Thyroid gland (tissue), 4 donors: ENCODE measurements at regions not wholly inside any gene's neighbourhood (a gene's known extent, or its start where the extent isn't known, plus 50 kb on each side); places are given as distances from the start of the nearest gene placed in this dataset.

Experiments used
- DNase-seq, 2 donors: peaks; one replicate each; pipeline ENCODE4 v3.0.0-alpha.2; 2019
- H3K27ac ChIP-seq, 3 donors: fragments of 200-600 bp; sonication (generic); 1 replicate in 2 of 3; 2 replicates in 1 of 3; pipeline ENCODE4 v1.5.1; 2016 to 2019; ENCODE audit warnings: mild to moderate bottlenecking in 1 of 3, moderate library complexity in 1 of 3
- H3K27me3 ChIP-seq: fragments of 200-600 bp; sonication (generic); one replicate; pipeline ENCODE4 v1.5.1; 2019
- H3K36me3 ChIP-seq, 2 donors: fragments of 200-600 bp; sonication (generic); one replicate each; pipeline ENCODE4 v1.5.1; 2016 to 2019
- H3K4me1 ChIP-seq, 2 donors: fragments of 200-600 bp; sonication (generic); one replicate each; pipeline ENCODE4 v1.5.1; 2017 to 2019
- H3K4me3 ChIP-seq, 3 donors: fragments of 200-600 bp; sonication (generic); replicated peaks in 1 of 3; 1 replicate in 2 of 3; 2 replicates in 1 of 3; pipeline ENCODE4 v1.5.1; 2016; ENCODE audit warnings: mild to moderate bottlenecking in 1 of 3
- H3K9me3 ChIP-seq: fragments of 200-600 bp; sonication (generic); one replicate; pipeline ENCODE4 v1.5.1; 2017
- CTCF ChIP-seq, 6 experiments: fragments of 200-600 bp in 3 of 6; fragments of 450-650 bp in 3 of 6; sonication (generic) in 3 of 6; IDR thresholded peaks; one replicate each; pipeline ENCODE4 v1.5.1; 2016 to 2019; ENCODE audit warnings: antibody characterized with exemption in 6 of 6, mild to moderate bottlenecking in 2 of 6, inconsistent platforms in 1 of 6, moderate library complexity in 1 of 6
- POLR2A ChIP-seq, 2 donors: fragments of 450-650 bp; IDR thresholded peaks; one replicate each; pipeline ENCODE4 v1.6.1; 2017; ENCODE audit warnings: antibody characterized with exemption in 2 of 2, mild to moderate bottlenecking in 2 of 2, moderate library complexity in 1 of 2
- WGBS, 2 donors: methylation state at CpG; one replicate each; pipeline ENCODE4 v1.1.5; 2017; 5-methylcytosine and 5-hydroxymethylcytosine counted together
- intact Hi-C: fragments of 100-400 bp; cut with DNase I; formaldehyde crosslinking; loops from one replicate; pipeline ENCODE4 v1.15.1; 2023

GRCh38 chr22:49193348-49193747 lies 634.3 kb downstream of the BRD1 start:
- Histone ChIP-seq H3K9me3 (no peaks in the 10 kb centered on the region), H3K27ac (no peak overlapping the region), H3K27me3 (no peaks in the 10 kb centered on the region), H3K4me3 (no peak overlapping the region), H3K36me3 (no peaks in the 10 kb centered on the region), H3K4me1 (no peaks in the 10 kb centered on the region)
- TF ChIP-seq POLR2A (IDR thresholded peaks at IDR 0.05) (no peak), CTCF (IDR thresholded peaks at IDR 0.05) (no peak)
- 77 to 86% methylated on average over 14 of the region's 14 CpGs for WGBS, 2 donors
- intact Hi-C loops: no loop called here
- no peak for DNase-seq

- Histone ChIP-seq H3K27ac (no peak overlapping the region), H3K27me3 (no peaks in the 10 kb centered on the region), H3K4me1 (no peaks in the 10 kb centered on the region), H3K4me3 (no peak overlapping the region), H3K9me3 (no peaks in the 10 kb centered on the region), H3K36me3 (no peaks in the 10 kb centered on the region)
- no peak for DNase-seq
- intact Hi-C loops: no loop called here
- WGBS, 2 donors: 79 to 81% methylated on average over 7 to 8 of the region's 8 CpGs
- no peak for TF ChIP-seq CTCF (IDR thresholded peaks at IDR 0.05)
- TF ChIP-seq POLR2A (IDR thresholded peaks at IDR 0.05): no peak
Measured at GRCh38 chr22:49192857-49193250, 634.8 kb downstream of the BRD1 start.

- TF ChIP-seq POLR2A (IDR thresholded peaks at IDR 0.05) (no peak), CTCF (IDR thresholded peaks at IDR 0.05) (no peak)
- intact Hi-C loops: no loop called here
- H3K9me3 ChIP-seq: no peaks in the 10 kb centered on the region
- no peak overlapping the region for H3K4me3 ChIP-seq
- WGBS, 2 donors: 59 to 63% methylated on average over 19 to 21 of the region's 25 CpGs
- no peaks in the 10 kb centered on the region for H3K27me3 ChIP-seq
- no peaks in the 10 kb centered on the region for H3K4me1 ChIP-seq
- H3K27ac ChIP-seq: no peak overlapping the region
- H3K36me3 ChIP-seq: no peaks in the 10 kb centered on the region
- no peak for DNase-seq
Measured at GRCh38 chr22:49192180-49192856, 635.4 kb downstream of the BRD1 start.

- H3K4me3 ChIP-seq: no peak overlapping the region
- intact Hi-C loops: no loop called here
- 77 to 81% methylated on average over 12 of the region's 16 CpGs for WGBS, 2 donors
- no peaks in the 10 kb centered on the region for H3K36me3 ChIP-seq
- no peaks in the 10 kb centered on the region for H3K9me3 ChIP-seq
- no peak for DNase-seq
- no peaks in the 10 kb centered on the region for H3K4me1 ChIP-seq
- H3K27ac ChIP-seq: no peak overlapping the region
- TF ChIP-seq CTCF (IDR thresholded peaks at IDR 0.05) (no peak), POLR2A (IDR thresholded peaks at IDR 0.05) (no peak)
- H3K27me3 ChIP-seq: no peaks in the 10 kb centered on the region
Measured at GRCh38 chr22:49191506-49191980, 636.1 kb downstream of the BRD1 start.

GRCh38 chr22:49190816-49191505 lies 636.7 kb downstream of the BRD1 start:
- WGBS, 2 donors: 77 to 90% methylated on average over 22 to 24 of the region's 24 CpGs
- Histone ChIP-seq H3K27me3 (no peaks in the 10 kb centered on the region), H3K36me3 (no peaks in the 10 kb centered on the region), H3K27ac (no peak overlapping the region), H3K4me3 (no peak overlapping the region), H3K4me1 (no peaks in the 10 kb centered on the region), H3K9me3 (no peaks in the 10 kb centered on the region)
- no peak for DNase-seq
- TF ChIP-seq CTCF (IDR thresholded peaks at IDR 0.05) (no peak), POLR2A (IDR thresholded peaks at IDR 0.05) (no peak)
- intact Hi-C loops: no loop called here
